Activated T-cell treated with anti-CD3 and anti-CD28 coated beads, Interleukin-2, amount 50 U/mL, for 4 hours (primary cell): ENCODE measurements at regions not wholly inside any gene's neighbourhood (a gene's known extent, or its start where the extent isn't known, plus 50 kb on each side); places are given as distances from the start of the nearest gene placed in this dataset.

Source experiments
- ATAC-seq, 2 donors: fragments of 200-7000 bp; cut with Tn5 transposase; one replicate each; pipeline ENCODE4 v1.10.0; 2021
- DNase-seq: peaks from one replicate; pipeline ENCODE4 v3.0.0-alpha.2; 2020
- H3K27me3 Mint-ChIP-seq: one replicate; pipeline ENCODE4 v1.8.0; 2021; ENCODE audit warnings: low read depth, mixed read lengths
- H3K36me3 Mint-ChIP-seq: one replicate; pipeline ENCODE4 v1.8.0; 2022; ENCODE audit warnings: mixed read lengths; ENCODE audit not compliant: insufficient read depth
- H3K4me1 Mint-ChIP-seq: one replicate; pipeline ENCODE4 v1.8.0; 2021; ENCODE audit warnings: low read depth, mixed read lengths
- H3K4me3 Mint-ChIP-seq: one replicate; pipeline ENCODE4 v1.8.0; 2021; ENCODE audit warnings: mild to moderate bottlenecking, moderate library complexity, mixed read lengths
- H3K9me3 Mint-ChIP-seq: one replicate; pipeline ENCODE4 v1.8.0; 2021; ENCODE audit warnings: mixed read lengths

GRCh38 chr6:139872665-139873064, 498.2 kb upstream of the CITED2 start:
- ATAC-seq (no peak), DNase-seq (no peak)
- Mint-ChIP-seq H3K9me3 (no peaks in the 10 kb centered on the region), H3K4me3 (no peak overlapping the region), H3K27me3 (peaks cover 3% of the 10 kb centered on the region), H3K36me3 (no peaks in the 10 kb centered on the region), H3K4me1 (no peaks in the 10 kb centered on the region)

- ATAC-seq (no peak), DNase-seq (no peak)
- peaks cover 3% of the 10 kb centered on the region for H3K27me3 Mint-ChIP-seq
- no peak overlapping the region for H3K4me3 Mint-ChIP-seq
- no peaks in the 10 kb centered on the region for H3K36me3 Mint-ChIP-seq
- H3K9me3 Mint-ChIP-seq = no peaks in the 10 kb centered on the region
- H3K4me1 Mint-ChIP-seq = no peaks in the 10 kb centered on the region
These were observed 497.5 kb upstream of the CITED2 start for GRCh38 chr6:139871803-139872510.

GRCh38 chr6:139871165-139871710, 496.8 kb upstream of the CITED2 start:
- DNase-seq (no peak), ATAC-seq (no peak)
- Mint-ChIP-seq H3K4me1 (no peaks in the 10 kb centered on the region), H3K27me3 (peaks cover 3% of the 10 kb centered on the region), H3K9me3 (no peaks in the 10 kb centered on the region), H3K36me3 (no peaks in the 10 kb centered on the region), H3K4me3 (no peak overlapping the region)

- H3K36me3 Mint-ChIP-seq = no peaks in the 10 kb centered on the region
- H3K9me3 Mint-ChIP-seq = no peaks in the 10 kb centered on the region
- H3K27me3 Mint-ChIP-seq = peaks cover 3% of the 10 kb centered on the region
- no peak overlapping the region for H3K4me3 Mint-ChIP-seq
- ATAC-seq (no peak), DNase-seq (no peak)
- H3K4me1 Mint-ChIP-seq = no peaks in the 10 kb centered on the region
These were observed 494.1 kb upstream of the CITED2 start for GRCh38 chr6:139868576-139868975.

- Mint-ChIP-seq H3K36me3 (no peaks in the 10 kb centered on the region), H3K4me3 (no peak overlapping the region), H3K9me3 (no peaks in the 10 kb centered on the region), H3K4me1 (no peaks in the 10 kb centered on the region), H3K27me3 (no peaks in the 10 kb centered on the region)
- ATAC-seq (no peak), DNase-seq (no peak)
These were observed 489.5 kb upstream of the CITED2 start for GRCh38 chr6:139863964-139864363.

GRCh38 chr6:139863346-139863745, 488.9 kb upstream of the CITED2 start:
- DNase-seq (no peak), ATAC-seq (no peak)
- Mint-ChIP-seq H3K9me3 (no peaks in the 10 kb centered on the region), H3K27me3 (no peaks in the 10 kb centered on the region), H3K4me3 (no peak overlapping the region), H3K4me1 (no peaks in the 10 kb centered on the region), H3K36me3 (no peaks in the 10 kb centered on the region)

GRCh38 chr6:139862311-139862710, 487.9 kb upstream of the CITED2 start:
- H3K36me3 Mint-ChIP-seq = no peaks in the 10 kb centered on the region
- no peaks in the 10 kb centered on the region for H3K27me3 Mint-ChIP-seq
- ATAC-seq (no peak), DNase-seq (no peak)
- H3K4me1 Mint-ChIP-seq = no peaks in the 10 kb centered on the region
- no peak overlapping the region for H3K4me3 Mint-ChIP-seq
- H3K9me3 Mint-ChIP-seq = no peaks in the 10 kb centered on the region

GRCh38 chr6:139860203-139860602, 485.8 kb upstream of the CITED2 start:
- H3K4me1 Mint-ChIP-seq = no peaks in the 10 kb centered on the region
- no peak overlapping the region for H3K4me3 Mint-ChIP-seq
- no peaks in the 10 kb centered on the region for H3K36me3 Mint-ChIP-seq
- DNase-seq (no peak), ATAC-seq (no peak)
- H3K27me3 Mint-ChIP-seq = no peaks in the 10 kb centered on the region
- H3K9me3 Mint-ChIP-seq = no peaks in the 10 kb centered on the region

- no peak overlapping the region for H3K4me3 Mint-ChIP-seq
- H3K4me1 Mint-ChIP-seq = no peaks in the 10 kb centered on the region
- no peaks in the 10 kb centered on the region for H3K36me3 Mint-ChIP-seq
- DNase-seq (no peak), ATAC-seq (no peak)
- H3K27me3 Mint-ChIP-seq = no peaks in the 10 kb centered on the region
- H3K9me3 Mint-ChIP-seq = no peaks in the 10 kb centered on the region
These were observed 484.0 kb upstream of the CITED2 start for GRCh38 chr6:139858429-139858828.

- no peaks in the 10 kb centered on the region for H3K36me3 Mint-ChIP-seq
- no peaks in the 10 kb centered on the region for H3K27me3 Mint-ChIP-seq
These were observed 482.7 kb upstream of the CITED2 start for GRCh38 chr6:139857143-139857542.

GRCh38 chr6:139856562-139856961, 482.1 kb upstream of the CITED2 start:
- H3K4me3 Mint-ChIP-seq = no peak overlapping the region
- no peak for DNase-seq
- no peak for ATAC-seq
- no peaks in the 10 kb centered on the region for H3K36me3 Mint-ChIP-seq
- H3K4me1 Mint-ChIP-seq = no peaks in the 10 kb centered on the region
- no peaks in the 10 kb centered on the region for H3K27me3 Mint-ChIP-seq
- H3K9me3 Mint-ChIP-seq = no peaks in the 10 kb centered on the region

More at GRCh38 chr6:139857143-139857542, 482.7 kb upstream of the CITED2 start:
- ATAC-seq (no peak), DNase-seq (no peak)
- Mint-ChIP-seq H3K4me1 (no peaks in the 10 kb centered on the region), H3K9me3 (no peaks in the 10 kb centered on the region), H3K4me3 (no peak overlapping the region)

GRCh38 chr6:139855671-139856311, 481.3 kb upstream of the CITED2 start:
- Mint-ChIP-seq H3K4me3 (no peak overlapping the region), H3K4me1 (no peaks in the 10 kb centered on the region), H3K27me3 (no peaks in the 10 kb centered on the region), H3K36me3 (no peaks in the 10 kb centered on the region), H3K9me3 (no peaks in the 10 kb centered on the region)
- no peak for ATAC-seq
- DNase-seq = no peak

GRCh38 chr6:139853302-139853992, 479.0 kb upstream of the CITED2 start:
- Mint-ChIP-seq H3K9me3 (peaks cover 7% of the 10 kb centered on the region), H3K27me3 (no peaks in the 10 kb centered on the region), H3K36me3 (no peaks in the 10 kb centered on the region), H3K4me3 (no peak overlapping the region), H3K4me1 (no peaks in the 10 kb centered on the region)
- DNase-seq (no peak), ATAC-seq (no peak)

- no peak overlapping the region for H3K4me3 Mint-ChIP-seq
These were observed 478.2 kb upstream of the CITED2 start for GRCh38 chr6:139852488-139853140.

More at GRCh38 chr6:139852488-139853140, 478.2 kb upstream of the CITED2 start:
- Mint-ChIP-seq H3K36me3 (no peaks in the 10 kb centered on the region), H3K27me3 (no peaks in the 10 kb centered on the region), H3K9me3 (peaks cover 7% of the 10 kb centered on the region), H3K4me1 (no peaks in the 10 kb centered on the region)
- no peak for DNase-seq
- no peak for ATAC-seq
